ENCODE measurements at regions not wholly inside any gene's neighbourhood (a gene's known extent, or its start where the extent isn't known, plus 50 kb on each side); places are given as distances from the start of the nearest gene placed in this dataset.

GRCh38 chr3:147962408-147963164, 553.4 kb downstream of the ZIC1 start:
- Mint-ChIP-seq H3K36me3 (ENCODE audit: low read depth) (no peaks in the 10 kb centered on the region), H3K27me3 (no peaks in the 10 kb centered on the region), H3K4me3 (no peak overlapping the region), H3K27ac (no peak overlapping the region), H3K4me1 (no peaks in the 10 kb centered on the region), H3K9me3 (peaks cover 4% of the 10 kb centered on the region)
- CTCF ChIA-PET = no interaction called here
- POLR2A ChIA-PET = no interaction called here
- DNase-seq = no peak

- H3K27ac Mint-ChIP-seq = no peak overlapping the region
- ChIA-PET POLR2A (no interaction called here), CTCF (no interaction called here)
- H3K4me3 Mint-ChIP-seq = no peak overlapping the region
- H3K36me3 Mint-ChIP-seq (ENCODE audit: low read depth) = no peaks in the 10 kb centered on the region
- H3K27me3 Mint-ChIP-seq = no peaks in the 10 kb centered on the region
- DNase-seq = no peak
- H3K4me1 Mint-ChIP-seq = no peaks in the 10 kb centered on the region
- H3K9me3 Mint-ChIP-seq = peaks cover 2% of the 10 kb centered on the region
Measured at GRCh38 chr3:147963711-147964110, 554.5 kb downstream of the ZIC1 start.

GRCh38 chr3:147975165-147975564, 566.0 kb downstream of the ZIC1 start:
- CTCF ChIA-PET = no interaction called here
- POLR2A ChIA-PET = no interaction called here

GRCh38 chr3:147977001-147977400, 567.8 kb downstream of the ZIC1 start:
- ChIA-PET CTCF (no interaction called here), POLR2A (no interaction called here)
- Mint-ChIP-seq H3K36me3 (ENCODE audit: low read depth) (no peaks in the 10 kb centered on the region), H3K9me3 (peaks cover 7% of the 10 kb centered on the region), H3K4me3 (no peak overlapping the region), H3K27me3 (no peaks in the 10 kb centered on the region), H3K27ac (no peak overlapping the region), H3K4me1 (no peaks in the 10 kb centered on the region)
- no peak for DNase-seq

More at GRCh38 chr3:147975165-147975564, 566.0 kb downstream of the ZIC1 start:
- H3K27ac Mint-ChIP-seq = no peak overlapping the region
- H3K9me3 Mint-ChIP-seq = peaks cover 7% of the 10 kb centered on the region
- no peak overlapping the region for H3K4me3 Mint-ChIP-seq
- no peaks in the 10 kb centered on the region for H3K36me3 Mint-ChIP-seq (ENCODE audit: low read depth)
- H3K27me3 Mint-ChIP-seq = no peaks in the 10 kb centered on the region
- no peaks in the 10 kb centered on the region for H3K4me1 Mint-ChIP-seq
- DNase-seq = no peak

- peaks cover 3% of the 10 kb centered on the region for H3K9me3 Mint-ChIP-seq
- no peaks in the 10 kb centered on the region for H3K4me1 Mint-ChIP-seq
- no peak for DNase-seq
- H3K27ac Mint-ChIP-seq = no peak overlapping the region
- H3K36me3 Mint-ChIP-seq (ENCODE audit: low read depth) = no peaks in the 10 kb centered on the region
- no peak overlapping the region for H3K4me3 Mint-ChIP-seq
- POLR2A ChIA-PET = no interaction called here
- no peaks in the 10 kb centered on the region for H3K27me3 Mint-ChIP-seq
- CTCF ChIA-PET = no interaction called here
Measured at GRCh38 chr3:147987549-147987948, 578.4 kb downstream of the ZIC1 start.

- H3K9me3 Mint-ChIP-seq = peaks cover 3% of the 10 kb centered on the region
- H3K4me3 Mint-ChIP-seq = no peak overlapping the region
- CTCF ChIA-PET = no interaction called here
- H3K27ac Mint-ChIP-seq = no peak overlapping the region
- no peak for DNase-seq
- no peaks in the 10 kb centered on the region for H3K27me3 Mint-ChIP-seq
- POLR2A ChIA-PET = no interaction called here
- no peaks in the 10 kb centered on the region for H3K4me1 Mint-ChIP-seq
- H3K36me3 Mint-ChIP-seq (ENCODE audit: low read depth) = no peaks in the 10 kb centered on the region
Measured at GRCh38 chr3:147989344-147989743, 580.2 kb downstream of the ZIC1 start.

- H3K4me3 Mint-ChIP-seq = no peak overlapping the region
- no peaks in the 10 kb centered on the region for H3K9me3 Mint-ChIP-seq
- no peak overlapping the region for H3K27ac Mint-ChIP-seq
- no peak for DNase-seq
- no peaks in the 10 kb centered on the region for H3K4me1 Mint-ChIP-seq
- H3K27me3 Mint-ChIP-seq = no peaks in the 10 kb centered on the region
- CTCF ChIA-PET = no interaction called here
- POLR2A ChIA-PET = no interaction called here
- no peaks in the 10 kb centered on the region for H3K36me3 Mint-ChIP-seq (ENCODE audit: low read depth)
Measured at GRCh38 chr3:148002705-148003205, 593.6 kb downstream of the ZIC1 start.

GRCh38 chr3:148004331-148004730, 595.2 kb downstream of the ZIC1 start:
- DNase-seq = no peak
- no peaks in the 10 kb centered on the region for H3K27me3 Mint-ChIP-seq
- no peaks in the 10 kb centered on the region for H3K4me1 Mint-ChIP-seq
- ChIA-PET CTCF (no interaction called here), POLR2A (no interaction called here)
- no peak overlapping the region for H3K27ac Mint-ChIP-seq
- peaks cover 2% of the 10 kb centered on the region for H3K9me3 Mint-ChIP-seq
- H3K36me3 Mint-ChIP-seq (ENCODE audit: low read depth) = no peaks in the 10 kb centered on the region
- H3K4me3 Mint-ChIP-seq = no peak overlapping the region

- Mint-ChIP-seq H3K4me3 (no peak overlapping the region), H3K27me3 (no peaks in the 10 kb centered on the region), H3K9me3 (peaks cover 2% of the 10 kb centered on the region), H3K36me3 (ENCODE audit: low read depth) (no peaks in the 10 kb centered on the region), H3K27ac (no peak overlapping the region), H3K4me1 (no peaks in the 10 kb centered on the region)
- CTCF ChIA-PET = no interaction called here
- POLR2A ChIA-PET = no interaction called here
- DNase-seq = no peak
Measured at GRCh38 chr3:148005456-148005855, 596.3 kb downstream of the ZIC1 start.

GRCh38 chr3:148006508-148006907, 597.3 kb downstream of the ZIC1 start:
- H3K27ac Mint-ChIP-seq = no peak overlapping the region
- ChIA-PET POLR2A (no interaction called here), CTCF (no interaction called here)
- H3K27me3 Mint-ChIP-seq = no peaks in the 10 kb centered on the region
- no peaks in the 10 kb centered on the region for H3K36me3 Mint-ChIP-seq (ENCODE audit: low read depth)
- no peak overlapping the region for H3K4me3 Mint-ChIP-seq
- no peak for DNase-seq
- no peaks in the 10 kb centered on the region for H3K4me1 Mint-ChIP-seq
- H3K9me3 Mint-ChIP-seq = peaks cover 2% of the 10 kb centered on the region

GRCh38 chr3:148008591-148008990, 599.4 kb downstream of the ZIC1 start:
- H3K9me3 Mint-ChIP-seq = peaks cover 4% of the 10 kb centered on the region
- H3K27me3 Mint-ChIP-seq = no peaks in the 10 kb centered on the region
- no peaks in the 10 kb centered on the region for H3K36me3 Mint-ChIP-seq (ENCODE audit: low read depth)
- H3K4me3 Mint-ChIP-seq = no peak overlapping the region
- POLR2A ChIA-PET = no interaction called here
- no peak for DNase-seq
- H3K4me1 Mint-ChIP-seq = no peaks in the 10 kb centered on the region
- CTCF ChIA-PET = no interaction called here
- no peak overlapping the region for H3K27ac Mint-ChIP-seq

- Mint-ChIP-seq H3K36me3 (ENCODE audit: low read depth) (no peaks in the 10 kb centered on the region), H3K27ac (no peak overlapping the region), H3K4me3 (no peak overlapping the region), H3K9me3 (peaks cover 16% of the 10 kb centered on the region), H3K4me1 (no peaks in the 10 kb centered on the region), H3K27me3 (no peaks in the 10 kb centered on the region)
- DNase-seq = no peak
- POLR2A ChIA-PET = no interaction called here
- CTCF ChIA-PET = no interaction called here
Measured at GRCh38 chr3:148020861-148021260, 611.7 kb downstream of the ZIC1 start.

- Mint-ChIP-seq H3K27ac (no peak overlapping the region), H3K36me3 (ENCODE audit: low read depth) (no peaks in the 10 kb centered on the region), H3K27me3 (no peaks in the 10 kb centered on the region), H3K4me3 (no peak overlapping the region), H3K9me3 (peaks cover 16% of the 10 kb centered on the region), H3K4me1 (no peaks in the 10 kb centered on the region)
- POLR2A ChIA-PET = no interaction called here
- no peak for DNase-seq
- CTCF ChIA-PET = no interaction called here
Measured at GRCh38 chr3:148021381-148021780, 612.2 kb downstream of the ZIC1 start.

- CTCF ChIA-PET = no interaction called here
- Mint-ChIP-seq H3K9me3 (peaks cover 11% of the 10 kb centered on the region), H3K4me3 (no peak overlapping the region), H3K36me3 (ENCODE audit: low read depth) (no peaks in the 10 kb centered on the region), H3K4me1 (no peaks in the 10 kb centered on the region), H3K27me3 (no peaks in the 10 kb centered on the region), H3K27ac (no peak overlapping the region)
- no peak for DNase-seq
- POLR2A ChIA-PET = no interaction called here
Measured at GRCh38 chr3:148023994-148024393, 614.8 kb downstream of the ZIC1 start.

Data from activated CD4-positive, alpha-beta memory T cell treated with anti-CD3 and anti-CD28 coated beads, Interleukin-2, amount 10 ng/mL, durations not matched to agents 7 days and 5 days (primary cell).